ENCODE measurements at regions not wholly inside any gene's neighbourhood (a gene's known extent, or its start where the extent isn't known, plus 50 kb on each side); places are given as distances from the start of the nearest gene placed in this dataset.

DNA sequence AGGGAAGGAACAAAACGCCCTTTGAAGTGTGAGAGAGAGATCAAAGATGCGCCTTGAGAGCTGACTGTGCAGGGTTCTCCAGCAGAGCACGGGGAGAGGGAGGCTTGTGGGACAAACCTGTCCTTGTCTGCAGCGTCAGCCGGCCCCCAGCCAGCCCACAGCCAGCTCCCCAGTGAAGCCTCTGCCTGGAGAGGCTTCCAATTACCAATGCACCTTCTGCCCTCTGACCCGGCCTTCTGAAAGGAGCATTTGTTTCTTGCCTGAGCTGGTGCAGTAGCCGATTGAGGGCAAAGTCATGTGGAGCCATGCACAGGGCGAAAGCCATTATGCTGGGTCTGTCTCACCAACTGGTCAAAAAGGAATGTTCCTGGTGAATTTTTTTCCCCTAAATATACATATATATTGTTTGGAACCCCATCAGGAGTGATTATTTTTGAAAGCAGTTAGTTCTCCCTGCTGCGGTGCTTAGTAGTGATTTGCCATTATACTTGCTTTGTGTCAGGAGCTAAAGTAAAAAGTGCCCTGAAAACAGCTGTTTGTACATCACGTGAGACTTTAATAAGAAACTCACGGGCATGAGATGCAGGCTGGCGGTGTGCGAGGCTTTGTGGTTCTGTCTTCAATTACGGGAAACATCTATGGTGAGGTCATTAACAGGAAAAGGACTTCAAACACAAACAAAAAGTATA is 268.6 kb downstream of the KLF6 start:
- no peak overlapping the region for H3K4me3 ChIP-seq
- no peaks in the 10 kb centered on the region for H3K4me1 ChIP-seq
- TF ChIP-seq POLR2A (IDR thresholded peaks at IDR 0.05): no peak
- no peak for TF ChIP-seq CTCF (IDR thresholded peaks at IDR 0.05)
- no peak for DNase-seq
- no peaks in the 10 kb centered on the region for H3K36me3 ChIP-seq (ENCODE audit: low read depth, missing control alignments)
- H3K9me3 ChIP-seq: no peaks in the 10 kb centered on the region
- no peaks in the 10 kb centered on the region for H3K27me3 ChIP-seq
- 81 to 88% methylated on average over 14 of the region's 14 CpGs for WGBS, 2 donors
- H3K27ac ChIP-seq: no peak overlapping the region
- intact Hi-C loops (cut with DNase I; ENCODE audit: low total_unique reads): no loop called here

DNA sequence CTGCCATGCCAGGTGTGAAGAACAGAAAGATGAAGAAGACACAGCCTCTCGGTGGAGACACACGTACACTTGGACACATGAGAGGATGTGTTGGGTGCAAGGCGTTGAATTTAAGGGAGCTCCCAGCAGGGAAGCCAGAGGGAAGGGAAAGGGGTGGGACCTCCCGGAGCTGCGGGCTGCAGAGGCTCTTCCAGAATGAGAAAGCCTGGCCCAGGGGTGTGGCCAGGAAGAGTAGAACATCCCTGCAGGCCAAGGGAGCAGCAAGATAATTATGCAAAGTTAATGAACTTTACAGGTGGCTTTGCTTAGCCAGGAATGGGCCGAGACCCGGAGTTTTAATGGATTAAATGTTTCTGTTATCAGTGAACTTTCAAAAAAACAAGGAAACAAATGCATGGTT is 270.3 kb downstream of the KLF6 start:
- Histone ChIP-seq H3K9me3 (no peaks in the 10 kb centered on the region), H3K4me1 (no peaks in the 10 kb centered on the region), H3K27ac (no peak overlapping the region), H3K27me3 (no peaks in the 10 kb centered on the region), H3K4me3 (no peak overlapping the region), H3K36me3 (ENCODE audit: low read depth, missing control alignments) (no peaks in the 10 kb centered on the region)
- no peak for TF ChIP-seq POLR2A (IDR thresholded peaks at IDR 0.05)
- no peak for TF ChIP-seq CTCF (IDR thresholded peaks at IDR 0.05)
- intact Hi-C loops (cut with DNase I; ENCODE audit: low total_unique reads): no loop called here
- 78 to 97% methylated on average over 7 of the region's 7 CpGs for WGBS, 2 donors
- no peak for DNase-seq

DNA sequence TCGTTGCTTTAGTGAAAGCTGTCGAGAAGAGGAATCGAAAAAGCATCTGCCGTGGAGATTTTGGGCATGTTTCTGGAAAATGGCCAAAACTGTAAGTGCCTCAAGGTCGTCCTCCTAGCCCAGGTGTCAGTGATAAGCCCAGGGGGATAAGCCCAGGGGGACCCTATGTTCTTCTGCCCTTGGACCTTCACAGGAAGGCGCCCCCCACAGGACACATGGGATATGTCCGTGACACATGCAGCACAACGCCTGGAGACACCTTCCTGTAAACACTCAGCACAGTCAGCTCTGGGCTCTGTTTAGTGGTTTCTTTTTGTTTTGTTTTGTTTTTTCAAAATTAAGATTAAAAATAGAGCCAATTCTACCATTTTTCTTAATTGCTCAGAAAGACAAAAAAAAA is 272.7 kb downstream of the KLF6 start:
- H3K27me3 ChIP-seq: no peaks in the 10 kb centered on the region
- H3K9me3 ChIP-seq: no peaks in the 10 kb centered on the region
- no peak overlapping the region for H3K4me3 ChIP-seq
- intact Hi-C loops (cut with DNase I; ENCODE audit: low total_unique reads): no loop called here
- 58% methylated on average over 8 of the region's 8 CpGs for WGBS, 2 donors
- H3K4me1 ChIP-seq: no peaks in the 10 kb centered on the region
- H3K36me3 ChIP-seq (ENCODE audit: low read depth, missing control alignments): no peaks in the 10 kb centered on the region
- no peak overlapping the region for H3K27ac ChIP-seq
- no peak for TF ChIP-seq POLR2A (IDR thresholded peaks at IDR 0.05)
- TF ChIP-seq CTCF (IDR thresholded peaks at IDR 0.05): no peak
- peak; percentile 22 for DNase-seq

GRCh38 chr10:3511483-3511882 is 273.5 kb downstream of the KLF6 start:
- no peak for DNase-seq
- no peaks in the 10 kb centered on the region for H3K4me1 ChIP-seq
- intact Hi-C loops (cut with DNase I; ENCODE audit: low total_unique reads): no loop called here
- H3K27me3 ChIP-seq: no peaks in the 10 kb centered on the region
- WGBS, 2 donors: 78 to 83% methylated on average over 5 of the region's 5 CpGs
- H3K9me3 ChIP-seq: no peaks in the 10 kb centered on the region
- no peak overlapping the region for H3K4me3 ChIP-seq
- H3K36me3 ChIP-seq (ENCODE audit: low read depth, missing control alignments): no peaks in the 10 kb centered on the region
- TF ChIP-seq CTCF (IDR thresholded peaks at IDR 0.05) (no peak), POLR2A (IDR thresholded peaks at IDR 0.05) (no peak)
- no peak overlapping the region for H3K27ac ChIP-seq

DNA sequence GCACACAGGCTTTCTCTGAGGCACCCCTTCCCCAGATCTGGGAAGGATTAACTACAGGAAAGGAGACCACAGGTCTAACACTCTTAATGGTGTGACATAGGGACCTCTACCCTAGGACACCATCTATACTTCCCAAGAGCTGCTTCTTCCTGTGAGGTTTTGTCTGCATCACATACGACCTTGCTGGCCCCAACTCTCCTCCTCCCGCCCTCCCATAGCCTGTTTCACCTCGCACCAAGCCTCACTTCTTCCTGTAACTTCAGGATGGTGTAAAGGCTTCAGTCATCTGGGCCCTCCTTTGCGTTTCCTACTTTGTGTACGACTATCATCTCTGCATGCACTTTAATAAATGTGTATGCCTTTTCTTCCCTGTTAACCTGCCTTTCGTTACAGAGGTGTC is 274.3 kb downstream of the KLF6 start:
- H3K27me3 ChIP-seq: no peaks in the 10 kb centered on the region
- no peak overlapping the region for H3K4me3 ChIP-seq
- no peaks in the 10 kb centered on the region for H3K4me1 ChIP-seq
- 81 to 89% methylated on average over 6 of the region's 6 CpGs for WGBS, 2 donors
- TF ChIP-seq CTCF (IDR thresholded peaks at IDR 0.05): no peak
- no peak for TF ChIP-seq POLR2A (IDR thresholded peaks at IDR 0.05)
- H3K36me3 ChIP-seq (ENCODE audit: low read depth, missing control alignments): no peaks in the 10 kb centered on the region
- no peak for DNase-seq
- intact Hi-C loops (cut with DNase I; ENCODE audit: low total_unique reads): no loop called here
- no peak overlapping the region for H3K27ac ChIP-seq
- H3K9me3 ChIP-seq: no peaks in the 10 kb centered on the region
